Activated CD8-positive, alpha-beta T cell treated with anti-CD3 and anti-CD28 coated beads for 36 hours (primary cell): ENCODE measurements at regions not wholly inside any gene's neighbourhood (a gene's known extent, or its start where the extent isn't known, plus 50 kb on each side); places are given as distances from the start of the nearest gene placed in this dataset.

Experiments
- ATAC-seq: fragments of 200-7000 bp; cut with Tn5 transposase; one replicate; pipeline ENCODE4 v1.10.0; 2021; ENCODE audit warnings: mild to moderate bottlenecking, moderate library complexity
- CTCF ChIA-PET: fragments of 350-600 bp; sonication (Branson Sonifier 250); formaldehyde crosslinking; loops from one replicate; lab custom pipeline; 2021; ENCODE audit warnings: antibody characterized with exemption; lab: Charles Lee
- POLR2A ChIA-PET: fragments of 350-600 bp; sonication (Branson Sonifier 250); formaldehyde crosslinking; loops from one replicate; lab custom pipeline; 2021; ENCODE audit warnings: antibody characterized with exemption; lab: Charles Lee
- DNase-seq: peaks from one replicate; pipeline ENCODE4 v3.0.0-alpha.2; 2020
- H3K27ac Mint-ChIP-seq: one replicate; pipeline ENCODE4 v1.8.0; 2021; ENCODE audit warnings: mild to moderate bottlenecking, mixed read lengths
- H3K27me3 Mint-ChIP-seq: one replicate; pipeline ENCODE4 v1.8.0; 2021; ENCODE audit warnings: mixed read lengths
- H3K36me3 Mint-ChIP-seq: one replicate; pipeline ENCODE4 v1.8.0; 2021; ENCODE audit warnings: low read depth, mixed read lengths
- H3K4me1 Mint-ChIP-seq: one replicate; pipeline ENCODE4 v1.8.0; 2021; ENCODE audit warnings: low read depth, mixed read lengths
- H3K4me3 Mint-ChIP-seq: one replicate; pipeline ENCODE4 v1.8.0; 2021; ENCODE audit warnings: mild to moderate bottlenecking, moderate library complexity, mixed read lengths
- H3K9me3 Mint-ChIP-seq: one replicate; pipeline ENCODE4 v1.8.0; 2021; ENCODE audit warnings: mixed read lengths
- CTCF ChIP-seq: fragments of 200-600 bp; IDR thresholded peaks from one replicate; pipeline ENCODE4 v1.8.0; 2022; ENCODE audit warnings: antibody characterized with exemption, mild to moderate bottlenecking
- intact Hi-C: fragments of 100-400 bp; cut with micrococcal nuclease; formaldehyde crosslinking; loops from one replicate; pipeline ENCODE4 v1.10.0; 2022

- H3K9me3 Mint-ChIP-seq, result peaks cover 2% of the 10 kb centered on the region
- DNase-seq, result no peak
- no peaks in the 10 kb centered on the region for H3K27me3 Mint-ChIP-seq
- ChIA-PET POLR2A (no interaction called here), CTCF (no interaction called here)
- TF ChIP-seq CTCF, result no peak
- H3K36me3 Mint-ChIP-seq, result no peaks in the 10 kb centered on the region
- H3K4me3 Mint-ChIP-seq, result no peak overlapping the region
- intact Hi-C loops, result no loop called here
- no peak overlapping the region for H3K27ac Mint-ChIP-seq
- no peak for ATAC-seq
- H3K4me1 Mint-ChIP-seq, result no peaks in the 10 kb centered on the region
Observed at GRCh38 chr4:144817081-144817480, 171.1 kb downstream of the HHIP start.

GRCh38 chr4:144818136-144818535, 172.2 kb downstream of the HHIP start:
- Mint-ChIP-seq H3K36me3 (no peaks in the 10 kb centered on the region), H3K27ac (no peak overlapping the region), H3K4me1 (no peaks in the 10 kb centered on the region), H3K4me3 (no peak overlapping the region), H3K27me3 (no peaks in the 10 kb centered on the region), H3K9me3 (peaks cover 2% of the 10 kb centered on the region)
- intact Hi-C loops, result no loop called here
- ChIA-PET CTCF (no interaction called here), POLR2A (no interaction called here)
- no peak for ATAC-seq
- no peak for TF ChIP-seq CTCF
- DNase-seq, result no peak

- H3K27ac Mint-ChIP-seq, result no peak overlapping the region
- H3K4me1 Mint-ChIP-seq, result no peaks in the 10 kb centered on the region
- no peaks in the 10 kb centered on the region for H3K27me3 Mint-ChIP-seq
- TF ChIP-seq CTCF, result no peak
- no peaks in the 10 kb centered on the region for H3K36me3 Mint-ChIP-seq
- DNase-seq (no peak), ATAC-seq (no peak)
- CTCF ChIA-PET, result no interaction called here
- POLR2A ChIA-PET, result no interaction called here
- no peak overlapping the region for H3K4me3 Mint-ChIP-seq
- peaks cover 2% of the 10 kb centered on the region for H3K9me3 Mint-ChIP-seq
- intact Hi-C loops, result no loop called here
Observed at GRCh38 chr4:144819591-144819990, 173.6 kb downstream of the HHIP start.

GRCh38 chr4:144820011-144820727, 174.2 kb downstream of the HHIP start:
- DNase-seq (no peak), ATAC-seq (no peak)
- H3K27me3 Mint-ChIP-seq, result no peaks in the 10 kb centered on the region
- H3K27ac Mint-ChIP-seq, result no peak overlapping the region
- POLR2A ChIA-PET, result no interaction called here
- TF ChIP-seq CTCF, result no peak
- CTCF ChIA-PET, result no interaction called here
- H3K9me3 Mint-ChIP-seq, result peaks cover 2% of the 10 kb centered on the region
- H3K36me3 Mint-ChIP-seq, result no peaks in the 10 kb centered on the region
- no peak overlapping the region for H3K4me3 Mint-ChIP-seq
- intact Hi-C loops, result no loop called here
- no peaks in the 10 kb centered on the region for H3K4me1 Mint-ChIP-seq

- H3K4me3 Mint-ChIP-seq, result no peak overlapping the region
- H3K27ac Mint-ChIP-seq, result no peak overlapping the region
- H3K36me3 Mint-ChIP-seq, result no peaks in the 10 kb centered on the region
- no peaks in the 10 kb centered on the region for H3K4me1 Mint-ChIP-seq
- no peak for TF ChIP-seq CTCF
- H3K9me3 Mint-ChIP-seq, result peaks cover 2% of the 10 kb centered on the region
- no peak for DNase-seq
- ChIA-PET POLR2A (no interaction called here), CTCF (no interaction called here)
- no peaks in the 10 kb centered on the region for H3K27me3 Mint-ChIP-seq
- ATAC-seq, result no peak
- intact Hi-C loops, result no loop called here
Observed at GRCh38 chr4:144820728-144821085, 174.8 kb downstream of the HHIP start.
